PFSK-1 (cell line): ENCODE measurements at regions not wholly inside any gene's neighbourhood (a gene's known extent, or its start where the extent isn't known, plus 50 kb on each side); places are given as distances from the start of the nearest gene placed in this dataset.

ENCODE experiments used
- FOXP2 ChIP-seq: optimal IDR thresholded peaks from 2 replicates; pipeline ENCODE3; 2011; ENCODE audit warnings: borderline replicate concordance, control low read depth, inconsistent platforms; ENCODE audit not compliant: insufficient read depth; ENCODE audit errors: extremely low read length, extremely low read depth
- POLR2AphosphoS5 ChIP-seq: IDR thresholded peaks from 2 replicates; pipeline ENCODE4 v1.6.1; 2012; ENCODE audit warnings: low read depth, mild to moderate bottlenecking, control low read depth, low read length, moderate library complexity
- REST ChIP-seq, 2 experiments: IDR thresholded peaks; 2 replicates each; pipeline versions ENCODE4 v1.6.1 to v1.8.0; 2011 to 2012; ENCODE audit warnings: low read depth in 2 of 2, low read length in 2 of 2, control low read depth in 1 of 2, inconsistent platforms in 1 of 2, mild to moderate bottlenecking in 1 of 2, moderate library complexity in 1 of 2; ENCODE audit not compliant: insufficient read depth in 1 of 2
- SIN3A ChIP-seq: IDR thresholded peaks from 2 replicates; pipeline ENCODE4 v1.6.1; 2012; ENCODE audit warnings: mild to moderate bottlenecking, low read length, moderate library complexity, borderline replicate concordance; ENCODE audit not compliant: insufficient read depth
- TAF1 ChIP-seq: IDR thresholded peaks from 2 replicates; pipeline ENCODE4 v1.6.1; 2012; ENCODE audit warnings: low read length, control low read depth, borderline replicate concordance; ENCODE audit not compliant: insufficient read depth

DNA sequence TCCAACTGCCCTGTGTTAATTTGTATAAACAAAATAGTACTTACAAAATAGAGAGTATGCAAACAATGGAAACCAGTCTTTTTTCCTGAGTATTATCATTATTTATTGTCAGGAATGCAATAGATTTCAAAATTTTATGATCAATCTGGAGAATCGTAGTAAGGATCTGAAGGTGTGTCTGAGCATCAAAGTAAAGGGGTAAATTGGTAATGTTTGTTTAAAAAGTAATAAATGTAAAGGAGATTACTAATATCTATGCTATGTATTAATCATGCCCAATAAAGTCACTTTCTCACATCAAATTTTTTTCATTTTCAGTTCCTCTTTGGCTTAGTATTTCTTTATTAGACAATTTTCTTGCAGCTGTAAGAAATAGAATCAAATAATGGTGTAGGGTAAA is 1507.1 kb upstream of the PCDH7 start:
- TF ChIP-seq REST (IDR thresholded peaks at IDR 0.05; ENCODE audit: insufficient read depth in 1 of 2, low read depth in 2 of 2, low read length in 2 of 2) (no peak), SIN3A (no peak), POLR2AphosphoS5 (no peak), TAF1 (no peak), FOXP2 (no peak)

DNA sequence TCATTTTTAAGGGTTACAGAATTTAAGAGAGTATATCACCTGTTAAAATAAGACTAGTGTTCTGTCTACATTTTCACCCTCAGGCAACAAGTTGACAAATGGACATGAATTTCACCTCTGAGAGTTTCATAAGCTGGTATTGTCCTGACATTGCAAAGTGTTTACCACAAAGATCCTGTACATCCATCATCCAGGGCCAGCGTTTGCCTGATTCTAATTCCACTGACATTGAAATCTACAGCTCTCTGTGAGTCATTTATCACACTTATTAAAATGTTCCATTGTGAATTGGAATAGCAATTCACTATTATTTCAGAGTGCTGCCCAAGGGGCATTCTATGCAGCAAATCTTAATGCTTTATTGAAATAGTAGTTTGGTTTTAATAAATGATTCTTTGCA is 1499.4 kb upstream of the PCDH7 start:
- no peak for TF ChIP-seq TAF1
- TF ChIP-seq SIN3A: no peak
- TF ChIP-seq REST (IDR thresholded peaks at IDR 0.05; ENCODE audit: insufficient read depth in 1 of 2, low read depth in 2 of 2, low read length in 2 of 2): no peak
- TF ChIP-seq POLR2AphosphoS5: no peak
- no peak for TF ChIP-seq FOXP2

GRCh38 chr4:29224911-29225310 is 1495.3 kb upstream of the PCDH7 start:
- TF ChIP-seq FOXP2 (no peak), REST (IDR thresholded peaks at IDR 0.05; ENCODE audit: insufficient read depth in 1 of 2, low read depth in 2 of 2, low read length in 2 of 2) (no peak), SIN3A (no peak), TAF1 (no peak), POLR2AphosphoS5 (no peak)

DNA sequence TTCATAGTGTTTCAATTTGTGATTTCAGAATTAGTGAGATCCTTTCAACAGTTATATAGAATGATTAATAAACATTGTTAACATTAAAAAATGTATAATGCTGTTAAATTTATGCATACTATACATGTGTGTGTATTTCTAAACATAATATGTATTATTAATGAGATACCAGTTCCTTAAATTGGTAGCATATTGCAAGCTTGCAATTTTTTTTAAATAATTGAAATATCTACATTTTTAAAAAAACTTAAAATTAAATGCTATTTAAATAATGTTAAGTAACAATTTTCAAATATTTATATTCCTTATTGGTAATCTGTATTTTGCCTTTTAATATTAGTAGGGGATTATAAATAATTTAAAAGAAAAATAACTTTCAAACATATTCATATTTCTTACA is 1479.5 kb upstream of the PCDH7 start:
- TF ChIP-seq SIN3A (no peak), TAF1 (no peak), POLR2AphosphoS5 (no peak), REST (IDR thresholded peaks at IDR 0.05; ENCODE audit: insufficient read depth in 1 of 2, low read depth in 2 of 2, low read length in 2 of 2) (no peak), FOXP2 (no peak)

- no peak for TF ChIP-seq TAF1
- no peak for TF ChIP-seq FOXP2
Measured at GRCh38 chr4:29243054-29243453, 1477.1 kb upstream of the PCDH7 start.
